ENCODE measurements at regions not wholly inside any gene's neighbourhood (a gene's known extent, or its start where the extent isn't known, plus 50 kb on each side); places are given as distances from the start of the nearest gene placed in this dataset.
"Not testable (repeated sequence)": the region's sequence is repeated elsewhere in the genome, so short reads cannot be mapped to it uniquely, and the experiment has no call there.

GRCh38 chr15:59798605-59798917 is 109.4 kb upstream of the BNIP2 start:
- Mint-ChIP-seq H3K9me3 (no peaks in the 10 kb centered on the region), H3K27me3 (no peaks in the 10 kb centered on the region), H3K4me3 (peak overlapping the region; percentile 80), H3K4me1 (peaks cover 42% of the 10 kb centered on the region), H3K27ac (peak overlapping the region; percentile 96), H3K36me3 (ENCODE audit: low read depth) (no peaks in the 10 kb centered on the region)
- peak; percentile 56 for ATAC-seq (replicated peaks)

GRCh38 chr15:59797756-59798604 is 108.9 kb upstream of the BNIP2 start:
- H3K27me3 Mint-ChIP-seq = no peaks in the 10 kb centered on the region
- peaks cover 36% of the 10 kb centered on the region for H3K4me1 Mint-ChIP-seq
- peak overlapping the region; percentile 80 for H3K4me3 Mint-ChIP-seq
- ATAC-seq (replicated peaks) = peak; percentile 91
- H3K36me3 Mint-ChIP-seq (ENCODE audit: low read depth) = no peaks in the 10 kb centered on the region
- H3K9me3 Mint-ChIP-seq = no peaks in the 10 kb centered on the region
- peak overlapping the region; percentile 96 for H3K27ac Mint-ChIP-seq

GRCh38 chr15:59794229-59794886 is 105.2 kb upstream of the BNIP2 start:
- ATAC-seq (replicated peaks) = peak; percentile 65

GRCh38 chr15:59792359-59792758 is 103.2 kb upstream of the BNIP2 start:
- Mint-ChIP-seq H3K36me3 (ENCODE audit: low read depth) (no peaks in the 10 kb centered on the region), H3K4me3 (peak overlapping the region; percentile 63), H3K4me1 (peaks cover 26% of the 10 kb centered on the region), H3K27ac (no peak overlapping the region), H3K9me3 (no peaks in the 10 kb centered on the region), H3K27me3 (no peaks in the 10 kb centered on the region)
- no peak for ATAC-seq (replicated peaks)

More at GRCh38 chr15:59794229-59794886, 105.2 kb upstream of the BNIP2 start:
- H3K36me3 Mint-ChIP-seq (ENCODE audit: low read depth) = no peaks in the 10 kb centered on the region
- no peaks in the 10 kb centered on the region for H3K9me3 Mint-ChIP-seq
- H3K4me1 Mint-ChIP-seq = peaks cover 38% of the 10 kb centered on the region
- peak overlapping the region; percentile 28 for H3K4me3 Mint-ChIP-seq
- H3K27ac Mint-ChIP-seq = peak overlapping the region; percentile 16
- no peaks in the 10 kb centered on the region for H3K27me3 Mint-ChIP-seq

- no peak overlapping the region for H3K27ac Mint-ChIP-seq
- no peaks in the 10 kb centered on the region for H3K27me3 Mint-ChIP-seq
- H3K9me3 Mint-ChIP-seq = no peaks in the 10 kb centered on the region
- no peaks in the 10 kb centered on the region for H3K36me3 Mint-ChIP-seq (ENCODE audit: low read depth)
- peak overlapping the region; percentile 63 for H3K4me3 Mint-ChIP-seq
- peak; percentile 7 for ATAC-seq (replicated peaks)
- H3K4me1 Mint-ChIP-seq = peaks cover 26% of the 10 kb centered on the region
Observed at GRCh38 chr15:59791755-59792154, 102.6 kb upstream of the BNIP2 start.

- H3K4me3 Mint-ChIP-seq = no peak overlapping the region
- ATAC-seq (replicated peaks) = no peak
- H3K27ac Mint-ChIP-seq = no peak overlapping the region
- no peaks in the 10 kb centered on the region for H3K36me3 Mint-ChIP-seq (ENCODE audit: low read depth)
- H3K4me1 Mint-ChIP-seq = peaks cover 26% of the 10 kb centered on the region
- no peaks in the 10 kb centered on the region for H3K9me3 Mint-ChIP-seq
- no peaks in the 10 kb centered on the region for H3K27me3 Mint-ChIP-seq
Observed at GRCh38 chr15:59791079-59791478, 102.0 kb upstream of the BNIP2 start.

- H3K36me3 Mint-ChIP-seq (ENCODE audit: low read depth); ATAC-seq (replicated peaks); H3K4me3 Mint-ChIP-seq; H3K9me3 Mint-ChIP-seq; H3K4me1 Mint-ChIP-seq; H3K27me3 Mint-ChIP-seq; H3K27ac Mint-ChIP-seq: not testable (repeated sequence)
Observed at GRCh38 chr15:59786466-59786865, 97.3 kb upstream of the BNIP2 start.

- H3K27me3 Mint-ChIP-seq; H3K4me3 Mint-ChIP-seq; H3K36me3 Mint-ChIP-seq (ENCODE audit: low read depth); H3K27ac Mint-ChIP-seq; H3K4me1 Mint-ChIP-seq; ATAC-seq (replicated peaks); H3K9me3 Mint-ChIP-seq: not testable (repeated sequence)
Observed at GRCh38 chr15:59785981-59786380, 96.9 kb upstream of the BNIP2 start.

- H3K4me1 Mint-ChIP-seq; ATAC-seq (replicated peaks); H3K27me3 Mint-ChIP-seq; H3K9me3 Mint-ChIP-seq; H3K27ac Mint-ChIP-seq; H3K4me3 Mint-ChIP-seq; H3K36me3 Mint-ChIP-seq (ENCODE audit: low read depth): not testable (repeated sequence)
Observed at GRCh38 chr15:59783774-59784520, 94.8 kb upstream of the BNIP2 start.

GRCh38 chr15:59779110-59779509 is 90.0 kb upstream of the BNIP2 start:
- no peaks in the 10 kb centered on the region for H3K27me3 Mint-ChIP-seq
- H3K36me3 Mint-ChIP-seq (ENCODE audit: low read depth) = no peaks in the 10 kb centered on the region
- no peaks in the 10 kb centered on the region for H3K4me1 Mint-ChIP-seq
- H3K27ac Mint-ChIP-seq = no peak overlapping the region
- H3K4me3 Mint-ChIP-seq = no peak overlapping the region
- ATAC-seq (replicated peaks) = no peak
- peaks cover 8% of the 10 kb centered on the region for H3K9me3 Mint-ChIP-seq

GRCh38 chr15:59764775-59765174 is 75.7 kb upstream of the BNIP2 start:
- Mint-ChIP-seq H3K4me3 (no peak overlapping the region), H3K27me3 (no peaks in the 10 kb centered on the region)

GRCh38 chr15:59762558-59762957 is 73.4 kb upstream of the BNIP2 start:
- no peaks in the 10 kb centered on the region for H3K36me3 Mint-ChIP-seq (ENCODE audit: low read depth)
- no peaks in the 10 kb centered on the region for H3K4me1 Mint-ChIP-seq
- no peak overlapping the region for H3K4me3 Mint-ChIP-seq
- no peak overlapping the region for H3K27ac Mint-ChIP-seq
- H3K9me3 Mint-ChIP-seq = no peaks in the 10 kb centered on the region
- H3K27me3 Mint-ChIP-seq = no peaks in the 10 kb centered on the region
- no peak for ATAC-seq (replicated peaks)

More at GRCh38 chr15:59764775-59765174, 75.7 kb upstream of the BNIP2 start:
- H3K36me3 Mint-ChIP-seq (ENCODE audit: low read depth) = no peaks in the 10 kb centered on the region
- no peaks in the 10 kb centered on the region for H3K9me3 Mint-ChIP-seq
- no peak for ATAC-seq (replicated peaks)
- no peak overlapping the region for H3K27ac Mint-ChIP-seq
- H3K4me1 Mint-ChIP-seq = no peaks in the 10 kb centered on the region

- H3K36me3 Mint-ChIP-seq (ENCODE audit: low read depth); H3K9me3 Mint-ChIP-seq; H3K27me3 Mint-ChIP-seq; ATAC-seq (replicated peaks); H3K4me1 Mint-ChIP-seq; H3K27ac Mint-ChIP-seq; H3K4me3 Mint-ChIP-seq: not testable (repeated sequence)
Observed at GRCh38 chr15:59760256-59760655, 71.1 kb upstream of the BNIP2 start.

GRCh38 chr15:59751552-59752413 is 62.7 kb upstream of the BNIP2 start:
- Mint-ChIP-seq H3K27ac (no peak overlapping the region), H3K4me3 (no peak overlapping the region), H3K4me1 (peaks cover 5% of the 10 kb centered on the region), H3K36me3 (ENCODE audit: low read depth) (no peaks in the 10 kb centered on the region), H3K27me3 (peaks cover 9% of the 10 kb centered on the region), H3K9me3 (no peaks in the 10 kb centered on the region)
- peak; percentile 82 for ATAC-seq (replicated peaks)
